OCI-LY3 (cell line): ENCODE measurements at regions not wholly inside any gene's neighbourhood (a gene's known extent, or its start where the extent isn't known, plus 50 kb on each side); places are given as distances from the start of the nearest gene placed in this dataset.

Experiments used
- H2AFZ ChIP-seq: fragments of 200-600, 300-600 bp; shearing (Covaris generic); 2 replicates; pipeline ENCODE4 v1.6.0; 2014; ENCODE audit warnings: antibody characterized with exemption, low read depth, low read length
- H3K27ac ChIP-seq: fragments of 200-600, 300-600 bp; sonication (generic); 2 replicates; pipeline ENCODE4 v1.5.1; 2014; ENCODE audit warnings: mild to moderate bottlenecking, low read length, moderate library complexity, mixed read lengths
- H3K27me3 ChIP-seq: fragments of 200-600, 300-600 bp; sonication (generic); 2 replicates; pipeline ENCODE4 v1.6.1; 2014; ENCODE audit warnings: low read depth, low read length, mixed read lengths
- H3K36me3 ChIP-seq: fragments of 200-600, 300-600 bp; sonication (generic); replicated peaks from 2 replicates; pipeline ENCODE3; 2014; ENCODE audit warnings: low read depth, low read length, mixed read lengths
- H3K4me1 ChIP-seq: fragments of 300-600, 200-600 bp; sonication (generic); 2 replicates; pipeline ENCODE4 v1.6.1; 2014; ENCODE audit warnings: low read length, mixed read lengths
- H3K4me2 ChIP-seq: fragments of 200-600, 300-600 bp; sonication (generic); 2 replicates; pipeline ENCODE4 v1.6.1; 2014; ENCODE audit warnings: low read length, mixed read lengths
- H3K4me3 ChIP-seq: fragments of 300-600, 200-600 bp; sonication (generic); 2 replicates; pipeline ENCODE4 v1.5.1; 2014; ENCODE audit warnings: antibody characterized with exemption, mild to moderate bottlenecking, low read length, moderate library complexity
- H3K79me2 ChIP-seq: fragments of 300-600, 200-600 bp; shearing (Covaris generic); 2 replicates; pipeline ENCODE4 v1.6.1; 2014; ENCODE audit warnings: mild to moderate bottlenecking, low read length, mixed read lengths
- H3K9ac ChIP-seq: fragments of 300-600, 200-600 bp; shearing (Covaris generic); 2 replicates; pipeline ENCODE4 v1.6.0; 2014; ENCODE audit warnings: mild to moderate bottlenecking, low read length, moderate library complexity
- H3K9me3 ChIP-seq: fragments of 200-600, 300-600 bp; shearing (Covaris generic); 2 replicates; pipeline ENCODE4 v1.6.1; 2014; ENCODE audit warnings: low read length, mixed read lengths; ENCODE audit not compliant: insufficient read depth
- H4K20me1 ChIP-seq: fragments of 200-600, 300-600 bp; sonication (generic); 2 replicates; pipeline ENCODE4 v1.6.1; 2016; ENCODE audit warnings: low read length, mixed read lengths; ENCODE audit not compliant: insufficient read depth
- EZH2phosphoT487 ChIP-seq: fragments of 200-600 bp; shearing (Covaris generic); IDR thresholded peaks from 2 replicates; pipeline ENCODE4 v1.6.1; 2018; ENCODE audit warnings: antibody characterized with exemption, mixed run types, low read depth
- TF ChIP-seq, protein P1 (sequence below): fragments of 200-600, 300-600 bp; sonication (generic); IDR thresholded peaks from 2 replicates; pipeline ENCODE4 v1.5.1; 2014; ENCODE audit warnings: antibody characterized with exemption, low read length, low read depth

DNA sequence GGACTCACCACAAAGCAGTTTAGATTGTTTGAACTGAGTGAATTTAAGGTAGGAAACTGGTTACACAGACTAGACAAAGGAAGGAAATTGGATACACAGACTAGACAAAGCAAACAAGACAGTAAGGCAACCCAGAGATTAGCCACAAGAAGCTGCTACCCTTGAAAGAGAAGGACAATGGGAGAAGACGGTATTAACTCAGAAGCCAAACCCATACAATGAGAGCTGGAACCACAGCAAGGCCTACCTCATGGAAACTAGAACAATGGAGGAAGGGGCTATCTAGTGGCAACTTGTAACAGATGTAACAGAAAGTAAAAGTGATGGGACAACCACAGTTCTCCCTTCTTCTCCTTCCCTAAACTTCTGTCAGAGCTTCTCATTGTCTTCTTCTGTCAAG, 410.9 kb upstream of the SPRY2 start:
- no peak overlapping the region for H3K27ac ChIP-seq
- no peak overlapping the region for H3K9ac ChIP-seq
- no peak for TF ChIP-seq EZH2phosphoT487
- TF ChIP-seq, protein P1, sequence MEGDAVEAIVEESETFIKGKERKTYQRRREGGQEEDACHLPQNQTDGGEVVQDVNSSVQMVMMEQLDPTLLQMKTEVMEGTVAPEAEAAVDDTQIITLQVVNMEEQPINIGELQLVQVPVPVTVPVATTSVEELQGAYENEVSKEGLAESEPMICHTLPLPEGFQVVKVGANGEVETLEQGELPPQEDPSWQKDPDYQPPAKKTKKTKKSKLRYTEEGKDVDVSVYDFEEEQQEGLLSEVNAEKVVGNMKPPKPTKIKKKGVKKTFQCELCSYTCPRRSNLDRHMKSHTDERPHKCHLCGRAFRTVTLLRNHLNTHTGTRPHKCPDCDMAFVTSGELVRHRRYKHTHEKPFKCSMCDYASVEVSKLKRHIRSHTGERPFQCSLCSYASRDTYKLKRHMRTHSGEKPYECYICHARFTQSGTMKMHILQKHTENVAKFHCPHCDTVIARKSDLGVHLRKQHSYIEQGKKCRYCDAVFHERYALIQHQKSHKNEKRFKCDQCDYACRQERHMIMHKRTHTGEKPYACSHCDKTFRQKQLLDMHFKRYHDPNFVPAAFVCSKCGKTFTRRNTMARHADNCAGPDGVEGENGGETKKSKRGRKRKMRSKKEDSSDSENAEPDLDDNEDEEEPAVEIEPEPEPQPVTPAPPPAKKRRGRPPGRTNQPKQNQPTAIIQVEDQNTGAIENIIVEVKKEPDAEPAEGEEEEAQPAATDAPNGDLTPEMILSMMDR = no peak
- H3K36me3 ChIP-seq = no peaks in the 10 kb centered on the region
- H4K20me1 ChIP-seq = no peaks in the 10 kb centered on the region
- H2AFZ ChIP-seq = 0 out of 2 replicates have a peak overlapping the region, but pooled peaks have one; percentile 32
- no peak overlapping the region for H3K4me2 ChIP-seq
- H3K27me3 ChIP-seq = no peaks in the 10 kb centered on the region
- H3K79me2 ChIP-seq = no peaks in the 10 kb centered on the region
- H3K4me1 ChIP-seq = no peaks in the 10 kb centered on the region
- H3K4me3 ChIP-seq = no peak overlapping the region
- H3K9me3 ChIP-seq = no peaks in the 10 kb centered on the region

DNA sequence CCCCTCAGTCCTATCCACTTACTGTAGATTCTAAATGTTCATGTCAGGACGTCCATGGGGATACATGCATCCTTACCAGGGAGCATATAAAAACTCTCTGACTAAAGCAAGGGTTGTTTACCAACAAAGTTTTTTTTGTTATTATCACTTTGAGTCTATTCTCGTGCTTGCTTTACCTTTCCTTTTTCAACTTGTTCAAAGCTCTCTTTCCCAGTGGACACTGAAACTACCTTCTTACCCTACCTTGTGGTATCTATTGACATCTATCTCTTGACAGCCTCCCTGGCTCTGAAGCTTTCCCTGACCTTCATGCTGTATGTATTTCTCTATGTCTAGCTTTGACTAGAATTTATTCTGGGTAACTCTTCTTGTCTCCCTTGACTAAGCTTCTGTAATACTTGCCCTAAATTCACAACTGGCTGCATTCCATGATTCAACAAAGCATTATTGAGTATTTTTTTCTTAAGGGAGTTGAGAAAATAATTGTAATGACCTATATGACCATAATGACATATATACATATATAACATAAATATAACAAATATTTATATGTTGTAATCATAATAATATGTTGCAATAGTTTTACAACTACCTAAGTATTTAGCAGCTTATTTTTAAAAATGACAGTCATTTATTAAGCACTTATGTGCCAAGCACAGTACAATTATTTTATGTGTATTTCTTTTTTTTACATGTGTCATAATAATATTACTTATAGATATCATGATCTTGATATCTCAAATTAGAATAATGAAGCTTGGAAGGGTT, 403.4 kb upstream of the SPRY2 start:
- no peak overlapping the region for H3K9ac ChIP-seq
- H3K79me2 ChIP-seq = no peaks in the 10 kb centered on the region
- no peak overlapping the region for H3K27ac ChIP-seq
- H3K4me2 ChIP-seq = no peak overlapping the region
- TF ChIP-seq, protein P1 = no peak
- no peak for TF ChIP-seq EZH2phosphoT487
- no peak overlapping the region for H3K4me3 ChIP-seq
- no peaks in the 10 kb centered on the region for H4K20me1 ChIP-seq
- no peaks in the 10 kb centered on the region for H3K27me3 ChIP-seq
- H2AFZ ChIP-seq = no peak overlapping the region
- no peaks in the 10 kb centered on the region for H3K9me3 ChIP-seq
- peaks cover 9% of the 10 kb centered on the region for H3K4me1 ChIP-seq
- H3K36me3 ChIP-seq = no peaks in the 10 kb centered on the region

DNA sequence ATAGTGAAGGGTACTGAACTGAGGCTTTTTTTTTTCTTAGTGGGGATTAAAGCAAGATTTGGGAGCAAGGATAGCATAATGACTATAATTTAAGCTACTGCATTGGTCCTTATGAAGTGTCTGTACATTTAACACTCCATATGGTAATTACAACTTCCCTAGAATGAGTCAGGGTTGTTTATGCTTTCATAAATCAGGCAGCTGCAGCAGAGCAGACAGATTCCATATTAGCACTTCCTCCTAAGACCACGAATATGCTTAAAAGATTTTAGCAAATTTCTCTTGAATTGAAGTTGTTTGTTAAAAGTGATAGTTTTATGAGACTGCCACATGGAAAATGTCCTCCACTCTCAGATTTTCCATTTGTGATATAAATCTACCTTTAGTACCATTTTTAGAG, 401.1 kb upstream of the SPRY2 start:
- H3K36me3 ChIP-seq = no peaks in the 10 kb centered on the region
- no peak overlapping the region for H3K27ac ChIP-seq
- peaks cover 9% of the 10 kb centered on the region for H3K4me1 ChIP-seq
- no peaks in the 10 kb centered on the region for H3K27me3 ChIP-seq
- H3K4me2 ChIP-seq = peak overlapping the region; percentile 34
- H3K4me3 ChIP-seq = no peak overlapping the region
- H2AFZ ChIP-seq = no peak overlapping the region
- TF ChIP-seq EZH2phosphoT487 = no peak
- TF ChIP-seq, protein P1 = no peak
- no peaks in the 10 kb centered on the region for H4K20me1 ChIP-seq
- H3K79me2 ChIP-seq = no peaks in the 10 kb centered on the region
- 0 out of 2 replicates have a peak, but pooled peaks cover 3% of the 10 kb centered on the region for H3K9me3 ChIP-seq
- H3K9ac ChIP-seq = no peak overlapping the region

DNA sequence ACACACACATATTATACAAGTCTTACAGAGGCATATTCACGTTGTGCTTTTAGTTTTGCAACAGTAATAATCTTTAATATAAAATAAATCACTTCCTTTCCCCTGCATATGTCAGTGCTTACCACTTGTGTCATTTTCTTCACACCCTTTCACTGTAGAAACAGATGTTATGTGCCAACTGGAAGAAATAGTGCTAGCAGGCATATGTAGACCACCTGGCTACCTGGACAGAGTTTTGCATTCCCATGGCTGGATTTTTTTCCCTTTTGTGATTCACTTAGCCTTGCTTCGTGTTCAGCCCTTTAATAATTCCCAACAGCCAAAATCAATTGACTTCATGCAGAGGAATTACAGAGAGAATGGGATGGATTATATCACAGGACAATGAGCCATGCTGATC, 399.1 kb upstream of the SPRY2 start:
- TF ChIP-seq EZH2phosphoT487 = no peak
- TF ChIP-seq, protein P1 = no peak
- H3K27me3 ChIP-seq = no peaks in the 10 kb centered on the region

More for the DNA sequence above, 399.1 kb upstream of the SPRY2 start:
- H3K4me1 ChIP-seq = peaks cover 9% of the 10 kb centered on the region
- H3K36me3 ChIP-seq = no peaks in the 10 kb centered on the region
- H3K9ac ChIP-seq = no peak overlapping the region
- H3K4me3 ChIP-seq = no peak overlapping the region
- no peak overlapping the region for H3K27ac ChIP-seq
- H3K79me2 ChIP-seq = no peaks in the 10 kb centered on the region
- no peaks in the 10 kb centered on the region for H4K20me1 ChIP-seq
- H3K9me3 ChIP-seq = 0 out of 2 replicates have a peak, but pooled peaks cover 3% of the 10 kb centered on the region
- H3K4me2 ChIP-seq = no peak overlapping the region
- no peak overlapping the region for H2AFZ ChIP-seq
